ENCODE measurements at regions not wholly inside any gene's neighbourhood (a gene's known extent, or its start where the extent isn't known, plus 50 kb on each side); places are given as distances from the start of the nearest gene placed in this dataset.
A peak's percentile ranks its signal among the peaks of the same experiment; 100 is the strongest.

GRCh38 chr17:71234349-71234748, 886.5 kb upstream of the SOX9 start:
- no peak overlapping the region for H3K4me2 ChIP-seq (ENCODE audit: insufficient read depth in 1 of 2, low read depth in 2 of 2, low read length in 2 of 2)
- H2BK15ac ChIP-seq (ENCODE audit: low read length): no peak overlapping the region
- 0 out of 2 replicates have a peak overlapping the region, but pooled peaks have one; percentile 59 for H2AFZ ChIP-seq (ENCODE audit: low read length)
- H2BK120ac ChIP-seq (replicated peaks; ENCODE audit: low read depth, low read length): no peak overlapping the region
- H3K14ac ChIP-seq (ENCODE audit: insufficient read length): no peak overlapping the region
- WGBS, 2 experiments (ENCODE audit: extremely low coverage in 1 of 2, insufficient coverage in 1 of 2, insufficient read length in 1 of 2, insufficient replicate concordance in 2 of 2, low coverage in 1 of 2, low lambda C conversion rate in 2 of 2, missing lambda C conversion rate in 1 of 2): 92% methylated on average over 7 of the region's 7 CpGs; no CpG with 5 or more reads in 1 of the 2 experiments
- no peak overlapping the region for H4K5ac ChIP-seq (ENCODE audit: insufficient read length, low read depth, low read length)
- H3K9ac ChIP-seq (replicated peaks in 1 of 4; ENCODE audit: extremely low read depth in 1 of 4, low read depth in 3 of 4, low read length in 3 of 4): no peak overlapping the region
- no peak overlapping the region for H2BK20ac ChIP-seq (ENCODE audit: low read length)
- no peaks in the 10 kb centered on the region for H3K79me2 ChIP-seq (ENCODE audit: control insufficient read depth in 1 of 2, insufficient read depth in 2 of 2, low read length in 2 of 2)
- no peaks in the 10 kb centered on the region for H3K9me3 ChIP-seq (ENCODE audit: insufficient read depth in 2 of 2, low read depth in 1 of 2, low read length in 1 of 2)
- no peaks in the 10 kb centered on the region for H3K36me3 ChIP-seq (ENCODE audit: control insufficient read depth in 2 of 4, insufficient read depth in 4 of 4, low read length in 3 of 4)
- no peaks in the 10 kb centered on the region for H3K27me3 ChIP-seq (replicated peaks in 1 of 4; ENCODE audit: control insufficient read depth in 3 of 4, extremely low read depth in 1 of 4, insufficient read depth in 3 of 4, low read length in 3 of 4)
- no peak overlapping the region for H3K4me3 ChIP-seq (ENCODE audit: extremely low read depth in 1 of 4, insufficient read depth in 2 of 4, low read depth in 3 of 4, low read length in 4 of 4)
- FAIRE-seq (no peak), DNase-seq (ENCODE audit: low read depth in 1 of 2, low spot score in 2 of 2) (no peak)
- H4K20me1 ChIP-seq (replicated peaks in 1 of 2; ENCODE audit: control insufficient read depth in 1 of 2, insufficient read depth in 2 of 2, low read length in 2 of 2): no peaks in the 10 kb centered on the region
- H4K91ac ChIP-seq (replicated peaks; ENCODE audit: insufficient read length, low read length): no peak overlapping the region
- H3K23ac ChIP-seq (ENCODE audit: insufficient read length): no peak overlapping the region
- no peaks in the 10 kb centered on the region for H3K79me1 ChIP-seq (ENCODE audit: low read depth, low read length)
- H3K4me1 ChIP-seq (replicated peaks in 1 of 4; ENCODE audit: control insufficient read depth in 3 of 4, insufficient read depth in 4 of 4, low read length in 3 of 4): no peaks in the 10 kb centered on the region
- H4K8ac ChIP-seq (ENCODE audit: extremely low read depth, insufficient read depth, low read length): no peak overlapping the region
- H3K27ac ChIP-seq (ENCODE audit: low read depth, low read length): no peak overlapping the region
- POLR2A ChIA-PET (ENCODE audit: partially characterized antibody): no interaction called here
- H3K23me2 ChIP-seq (ENCODE audit: low read depth, low read length): no peaks in the 10 kb centered on the region
- no peak overlapping the region for H2AK5ac ChIP-seq (ENCODE audit: low read depth, low read length)
- no peak overlapping the region for H3K56ac ChIP-seq (replicated peaks; ENCODE audit: insufficient read length, low read depth, low read length)
- no peak overlapping the region for H2BK5ac ChIP-seq (ENCODE audit: low read depth, low read length)
- H2BK12ac ChIP-seq (ENCODE audit: low read depth, low read length): no peak overlapping the region
- CTCF ChIA-PET (ENCODE audit: partially characterized antibody): no interaction called here
- TF ChIP-seq TEAD4 (IDR thresholded peaks at IDR 0.05; ENCODE audit: low read depth, low read length): no peak
- TF ChIP-seq EGR1 (IDR thresholded peaks at IDR 0.05; ENCODE audit: borderline replicate concordance, low read depth, low read length): no peak
- TF ChIP-seq HDAC2 (IDR thresholded peaks at IDR 0.05; ENCODE audit: borderline replicate concordance in 1 of 2, low read depth in 2 of 2, low read length in 2 of 2): no peak
- TF ChIP-seq ASH2L (IDR thresholded peaks at IDR 0.05; ENCODE audit: low read length): no peak
- H3K4ac ChIP-seq (replicated peaks; ENCODE audit: insufficient read length, low read depth, low read length): no peak overlapping the region
- H3K18ac ChIP-seq (ENCODE audit: extremely low read depth, low read length): no peak overlapping the region
